Gastroesophageal sphincter (tissue), 3 donors: ENCODE measurements at regions not wholly inside any gene's neighbourhood (a gene's known extent, or its start where the extent isn't known, plus 50 kb on each side); places are given as distances from the start of the nearest gene placed in this dataset.

Source experiments
- CTCF ChIP-seq, 4 experiments: fragments of 200-600 bp in 2 of 4; fragments of 450-650 bp in 2 of 4; sonication (generic) in 1 of 4; IDR thresholded peaks; one replicate each; pipeline ENCODE4 v1.5.1; 2017 to 2019; ENCODE audit warnings: antibody characterized with exemption in 4 of 4, mild to moderate bottlenecking in 2 of 4, moderate library complexity in 2 of 4
- EP300 ChIP-seq: sonication (generic); formaldehyde crosslinking; IDR thresholded peaks from one replicate; pipeline ENCODE4 v1.6.1; 2017; ENCODE audit warnings: antibody characterized with exemption, mild to moderate bottlenecking

GRCh38 chr7:85708221-85708620 is 521.4 kb upstream of the SEMA3D start:
- no peak for TF ChIP-seq CTCF (IDR thresholded peaks at IDR 0.05)
- no peak for TF ChIP-seq EP300
